NCI-H748 (cell line): ENCODE measurements at regions not wholly inside any gene's neighbourhood (a gene's known extent, or its start where the extent isn't known, plus 50 kb on each side); places are given as distances from the start of the nearest gene placed in this dataset.

Experiments used
- DNase-seq: peaks from one replicate; lab custom pipeline; 2025; ENCODE audit not compliant: unreplicated experiment; lab: John Stamatoyannopoulos, UW

DNA sequence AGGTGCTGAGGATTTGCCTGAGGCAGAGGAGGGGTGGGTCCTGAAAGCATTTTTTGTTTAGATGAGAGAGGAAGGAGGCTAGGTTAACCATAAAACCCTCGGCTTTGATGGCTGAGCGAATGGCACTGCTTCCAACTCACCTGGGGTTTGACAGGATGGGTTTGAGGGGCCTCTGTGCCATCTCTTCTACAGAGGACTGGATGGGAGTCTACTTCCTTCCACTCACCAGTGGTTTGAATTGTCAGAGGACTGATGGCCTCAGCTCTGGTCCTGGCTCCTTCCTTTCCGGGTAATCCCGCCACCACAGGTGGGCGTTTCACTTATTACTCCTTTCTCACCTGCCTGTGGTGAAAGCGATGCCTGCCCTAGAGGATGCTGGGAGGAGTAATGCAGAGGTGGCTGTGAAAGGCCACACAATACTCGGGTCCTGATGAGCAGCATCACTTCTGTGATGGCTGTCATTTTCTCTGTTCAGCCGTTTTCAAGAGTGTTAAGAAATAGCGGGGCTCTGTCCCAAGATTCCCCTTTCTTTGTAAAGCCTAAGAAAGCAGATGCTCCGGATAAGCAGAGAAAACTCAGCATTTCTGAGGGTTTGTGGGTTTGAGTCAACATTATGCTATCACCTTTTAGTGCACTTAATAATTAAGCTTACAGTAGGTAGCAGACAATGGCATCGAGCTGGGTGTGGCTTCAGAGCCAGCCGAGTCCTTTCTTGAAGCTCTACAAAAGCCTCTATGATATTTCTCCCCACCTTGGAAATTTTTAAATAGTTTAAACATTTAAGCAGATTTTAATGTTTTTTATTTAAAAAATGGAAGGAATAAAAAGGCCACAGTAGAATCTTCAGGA lies 220.7 kb downstream of the HLX start:
- no peak for DNase-seq

DNA sequence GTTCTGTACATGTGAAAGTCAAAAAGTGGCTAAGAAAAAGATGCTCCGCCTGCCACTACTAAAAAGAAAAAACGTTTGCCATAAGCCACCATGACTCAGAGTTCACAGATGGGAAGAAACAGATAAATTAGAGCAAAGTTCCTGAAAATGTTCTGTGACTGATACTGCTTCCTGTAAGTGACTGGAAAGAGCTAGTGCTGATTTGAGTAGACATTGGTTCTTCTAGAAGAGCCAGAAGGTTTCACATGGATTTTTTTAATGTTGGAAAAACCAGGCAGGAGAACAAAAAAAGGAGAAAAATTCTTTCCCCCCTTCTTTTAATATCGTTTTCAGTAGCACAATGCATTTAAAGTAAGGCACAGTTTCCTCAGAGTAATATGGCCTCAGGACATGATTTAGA lies 221.4 kb downstream of the HLX start:
- DNase-seq: no peak

DNA sequence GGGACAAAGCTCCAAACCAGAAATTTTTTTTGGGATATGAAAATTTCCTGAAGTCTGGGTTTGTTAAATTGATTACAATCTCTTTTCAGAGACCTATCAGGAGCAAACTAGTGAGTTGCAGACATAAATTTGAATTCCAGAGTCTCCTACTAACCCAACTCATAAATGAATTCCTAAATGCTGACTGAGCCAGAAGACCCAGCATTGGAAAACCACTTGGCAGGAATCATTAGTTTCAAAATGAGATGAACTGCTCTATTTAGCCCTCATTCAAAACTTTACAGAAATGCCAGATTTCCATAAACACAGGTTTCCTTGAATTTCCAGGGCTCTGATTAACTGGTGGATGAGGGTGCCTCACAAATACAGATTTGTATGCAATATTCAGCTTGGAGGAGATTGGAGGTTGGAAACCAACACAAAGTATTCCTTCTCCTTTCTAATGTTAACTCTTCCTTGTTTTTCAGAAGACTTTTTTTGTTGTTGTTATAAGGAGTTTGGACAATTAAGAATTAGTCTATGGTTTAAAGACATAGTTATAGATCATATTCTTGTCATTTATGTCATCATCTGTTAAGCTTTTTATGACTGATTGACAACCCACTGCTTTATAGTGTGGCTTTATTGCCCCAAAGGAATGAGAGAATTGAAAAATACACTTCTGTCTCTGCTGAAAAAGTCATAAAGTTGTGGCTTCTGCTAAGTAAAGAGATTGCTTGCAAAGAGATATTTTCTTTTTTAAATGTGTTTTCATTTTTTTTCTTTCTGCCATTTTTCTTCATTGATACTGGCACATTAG lies 222.8 kb downstream of the HLX start:
- no peak for DNase-seq

DNA sequence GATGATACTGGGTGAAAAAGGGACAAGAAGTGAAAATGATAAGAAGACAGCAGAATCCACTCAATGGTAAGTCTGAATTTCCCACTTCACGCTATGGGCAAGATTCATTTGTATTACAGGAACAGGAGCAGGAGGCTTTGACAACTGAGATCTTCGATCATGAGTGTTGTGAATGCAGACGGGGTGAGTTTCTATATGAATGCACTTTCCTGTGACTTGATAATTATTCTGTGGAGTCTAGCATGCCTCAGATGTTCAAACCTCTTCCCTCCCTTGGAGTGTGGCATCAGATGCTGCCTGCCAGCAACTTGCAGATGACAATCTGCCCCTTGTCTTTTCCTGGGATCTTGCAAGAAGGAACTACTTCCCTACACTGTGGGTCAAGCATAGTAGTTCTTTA lies 225.4 kb downstream of the HLX start:
- no peak for DNase-seq

DNA sequence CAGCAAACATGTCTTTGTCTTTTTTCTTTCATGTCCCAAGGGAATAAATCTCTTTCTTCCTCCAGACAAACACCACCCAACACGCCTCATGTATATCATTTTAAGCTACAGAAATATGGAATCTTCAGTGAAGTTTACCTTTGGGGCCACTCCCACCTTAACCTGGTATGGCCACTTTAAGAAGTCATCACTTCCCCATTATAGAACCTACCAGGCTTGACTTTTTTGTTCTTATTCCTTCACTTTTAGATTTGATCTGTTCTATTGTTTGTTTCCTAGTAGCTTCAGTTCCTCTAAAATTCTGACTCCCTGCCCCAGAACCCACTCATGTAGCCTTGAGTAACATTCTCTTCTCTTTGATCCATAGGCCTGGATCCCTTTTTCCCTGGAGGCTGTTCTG lies 226.3 kb downstream of the HLX start:
- DNase-seq: no peak

DNA sequence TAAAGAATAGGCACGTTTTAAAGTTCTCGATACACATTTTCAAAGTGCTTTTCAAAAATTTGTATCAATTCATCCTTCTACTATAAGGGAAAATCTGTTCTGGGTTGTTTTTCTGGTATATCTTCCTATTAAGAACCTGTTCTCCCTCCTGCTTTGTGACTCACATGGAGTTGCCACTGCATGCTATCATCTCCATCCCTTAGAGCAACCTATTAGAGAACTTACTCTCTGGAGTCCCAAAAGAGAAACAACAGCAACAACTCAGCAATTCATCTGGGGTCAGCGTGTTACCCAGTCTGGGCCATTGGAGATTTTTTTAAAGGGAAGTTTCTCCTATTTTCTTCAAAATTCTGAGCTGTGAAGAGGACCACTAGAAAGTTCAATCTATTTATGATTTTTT lies 227.4 kb downstream of the HLX start:
- DNase-seq: no peak

DNA sequence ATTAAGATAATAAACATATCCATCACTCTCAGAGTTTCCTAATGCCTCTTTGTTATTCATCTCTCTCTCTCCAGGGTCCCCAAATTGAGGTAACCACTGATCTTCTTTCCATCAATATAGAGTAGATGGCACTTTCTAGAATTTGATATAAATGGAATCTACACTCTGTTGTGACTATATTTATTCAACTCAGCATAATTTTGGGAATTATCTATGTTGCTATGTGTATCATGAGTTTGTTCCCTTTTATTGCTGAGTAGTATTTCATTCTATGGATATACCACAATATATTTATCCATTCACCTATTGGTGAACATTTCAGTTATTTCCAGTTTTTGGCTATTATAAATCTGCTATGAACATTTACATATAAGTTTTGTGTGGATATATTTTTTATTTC lies 230.7 kb downstream of the HLX start:
- DNase-seq: no peak

DNA sequence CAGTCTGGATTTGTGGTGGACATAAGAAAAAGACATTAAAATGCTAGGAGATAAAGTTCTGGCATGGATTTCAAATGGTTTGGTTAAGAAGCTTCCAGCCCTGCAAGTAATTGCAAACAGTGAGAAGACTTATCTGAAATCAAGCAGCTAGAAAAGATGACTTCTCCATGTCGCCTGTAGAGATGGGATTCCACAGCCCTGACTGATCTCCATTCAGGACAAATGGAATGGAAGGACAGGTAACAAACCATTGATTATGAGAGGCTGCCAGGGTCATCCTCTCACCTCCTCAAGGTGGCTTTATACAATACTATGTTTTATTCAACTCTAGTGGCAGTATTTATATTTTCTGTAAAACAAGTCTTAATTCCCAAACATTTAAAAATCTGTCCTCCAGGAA lies 237.9 kb downstream of the HLX start:
- DNase-seq: no peak

DNA sequence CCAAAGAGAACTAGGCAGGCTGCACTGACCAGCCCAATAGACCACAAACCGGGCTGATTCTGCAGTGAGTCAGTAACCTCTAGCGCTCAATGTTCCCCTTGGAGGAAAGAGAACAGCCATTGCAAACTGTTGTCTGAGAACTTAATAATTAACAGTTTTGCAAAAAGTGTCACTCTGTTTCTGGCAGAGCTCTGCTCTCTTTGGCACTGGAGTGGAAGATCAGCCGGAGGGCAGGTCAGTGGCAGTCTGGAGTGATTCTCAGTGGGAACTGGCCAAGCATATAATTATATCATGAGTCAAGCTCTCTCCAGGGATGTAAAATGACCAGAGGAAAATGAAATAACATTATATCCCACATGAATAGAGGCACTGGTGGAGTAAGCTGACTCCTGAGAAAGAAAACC lies 238.3 kb downstream of the HLX start:
- no peak for DNase-seq

DNA sequence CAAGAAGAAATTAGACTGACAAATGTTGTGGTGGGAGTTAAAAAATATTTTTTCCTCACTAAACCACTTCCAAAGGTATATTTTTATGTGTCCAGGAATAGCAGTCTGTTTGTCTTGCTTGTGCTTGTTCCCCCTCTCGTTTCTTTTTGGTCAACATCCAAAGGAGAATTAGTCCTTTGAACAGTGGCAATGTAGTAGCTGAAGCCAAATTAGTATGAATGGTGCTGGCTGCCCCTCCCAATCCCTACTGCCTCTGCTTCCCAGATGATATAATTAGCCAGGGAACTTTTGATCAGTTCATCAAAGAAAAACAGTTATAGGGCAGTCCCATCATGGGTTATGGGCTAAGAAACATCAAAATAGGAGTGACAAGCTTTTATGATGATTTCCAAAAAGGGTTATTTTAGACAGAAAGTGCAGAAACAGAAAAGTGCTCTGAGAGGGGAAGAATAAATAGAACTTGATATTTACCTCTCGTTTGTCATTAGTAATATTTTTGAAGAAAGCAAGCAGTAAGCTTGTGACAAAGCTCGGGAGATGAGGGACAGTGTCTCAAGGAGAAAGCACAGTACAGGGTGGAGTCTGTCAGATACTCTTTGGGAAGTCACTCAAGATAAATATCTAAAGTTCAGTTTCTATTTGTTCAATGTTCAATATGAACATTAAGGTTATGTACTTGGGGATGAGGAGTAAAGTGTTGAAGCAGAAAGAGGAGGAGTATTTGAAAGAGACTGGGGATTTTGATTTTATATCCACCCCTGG lies 239.1 kb downstream of the HLX start:
- DNase-seq: no peak

DNA sequence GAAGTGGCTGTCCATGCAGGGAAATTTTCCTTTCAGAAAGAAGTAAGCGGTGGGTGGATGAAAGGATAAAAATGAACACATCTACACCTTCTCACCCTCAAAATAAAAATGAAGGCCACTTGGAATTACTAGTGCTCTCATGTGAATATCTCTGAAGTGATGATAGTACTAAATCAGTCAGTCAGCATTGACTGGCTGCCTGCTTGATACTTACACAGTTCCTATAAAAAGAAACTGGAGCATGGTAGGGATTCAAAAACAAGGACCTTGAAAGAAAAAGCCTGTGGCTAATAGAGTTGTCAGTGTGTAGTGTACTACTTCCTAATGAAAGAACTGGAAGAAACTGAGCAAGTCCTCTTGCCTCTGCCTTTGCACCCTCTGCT lies 239.7 kb downstream of the HLX start:
- DNase-seq: no peak

DNA sequence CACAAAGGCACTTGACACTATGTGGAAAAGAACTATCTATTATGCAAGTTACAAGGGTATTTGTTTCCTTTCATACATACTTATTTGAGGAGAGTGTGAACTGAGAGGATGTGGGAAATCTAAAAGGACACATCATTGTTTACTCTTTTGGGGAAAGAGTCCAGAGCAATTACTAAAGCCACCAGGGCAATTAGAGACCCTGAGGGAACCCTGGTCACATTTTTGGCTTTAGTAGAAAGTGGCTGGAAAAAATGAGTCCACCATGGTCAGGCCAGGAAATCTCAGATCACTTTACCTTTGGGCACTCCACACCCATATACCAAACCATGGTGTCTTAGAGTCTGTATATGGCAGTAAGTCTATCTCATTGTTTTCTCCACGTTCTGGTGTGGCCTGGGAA lies 243.3 kb downstream of the HLX start:
- DNase-seq: no peak

DNA sequence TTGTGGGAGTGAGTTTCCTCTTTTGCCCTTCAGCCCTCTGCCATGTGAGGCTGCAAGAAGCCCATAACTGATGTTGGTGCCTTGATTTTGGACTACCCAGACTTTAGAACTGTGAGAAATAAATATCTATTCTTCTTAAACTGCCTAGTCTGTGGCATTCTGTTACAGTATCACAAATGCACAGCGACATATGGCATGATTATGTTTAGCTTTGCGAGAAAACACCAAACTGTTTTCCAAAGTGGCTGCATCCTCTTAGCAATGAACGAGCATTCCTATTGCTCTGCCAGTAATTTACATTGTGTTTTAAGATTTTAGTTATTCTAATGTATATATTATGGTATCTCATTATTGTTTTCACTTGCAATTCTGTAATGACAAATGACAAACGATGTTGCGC lies 246.7 kb downstream of the HLX start:
- DNase-seq: no peak

DNA sequence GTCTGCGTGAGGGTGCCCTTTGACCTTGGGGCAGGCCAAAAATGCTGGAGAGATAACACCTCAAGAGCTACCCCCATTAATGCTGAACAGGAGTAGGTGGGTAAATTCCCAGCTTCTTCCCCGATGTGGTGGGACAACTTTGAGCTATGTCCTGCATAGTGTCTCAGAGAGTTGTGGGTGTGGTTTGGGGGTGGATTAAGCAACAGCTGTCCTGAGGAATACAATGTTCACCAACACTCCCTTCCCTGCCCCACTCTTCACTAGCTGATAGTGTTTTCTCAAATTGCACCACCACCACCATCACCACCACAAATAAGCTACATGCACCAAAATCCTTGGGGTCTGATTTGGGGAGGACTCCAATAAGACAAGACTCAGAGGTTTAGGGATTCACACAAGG lies 258.4 kb downstream of the HLX start:
- DNase-seq: no peak

DNA sequence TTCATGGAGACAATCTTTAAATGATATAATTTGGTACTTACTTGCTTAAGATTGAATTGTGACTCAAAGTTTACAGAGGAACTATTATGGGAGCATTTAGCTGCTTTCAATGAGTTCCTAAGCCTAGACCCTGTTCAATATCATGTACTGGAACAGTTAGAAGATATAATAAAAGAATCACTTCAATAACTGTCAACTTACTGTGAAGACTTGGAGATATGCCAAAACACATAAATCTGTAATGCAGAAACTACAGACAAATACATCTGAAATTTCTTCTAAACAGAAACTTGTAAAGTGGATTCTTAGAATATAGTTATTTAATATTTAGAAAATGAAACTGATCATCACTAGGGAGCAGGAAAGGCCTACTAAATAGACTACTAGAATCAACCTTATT lies 259.3 kb downstream of the HLX start:
- no peak for DNase-seq

DNA sequence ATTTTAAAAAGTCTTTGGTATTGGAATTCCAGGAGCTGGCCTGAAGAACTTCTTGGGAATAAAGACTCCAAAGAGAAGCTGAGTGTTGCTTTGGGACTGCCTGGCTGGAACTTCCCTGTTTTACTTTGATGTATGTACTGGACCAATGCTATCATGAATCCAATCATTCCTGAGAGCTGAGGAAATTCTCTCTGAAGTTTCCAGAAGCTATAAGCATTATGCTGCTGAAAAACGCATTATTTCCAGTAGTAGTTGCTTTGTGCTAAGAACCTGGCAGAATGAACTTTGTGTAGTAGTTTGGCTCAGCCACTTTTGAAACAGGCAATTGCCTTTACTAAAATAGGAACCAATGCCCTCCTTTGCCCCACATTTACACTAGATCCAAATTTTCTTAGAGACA lies 260.7 kb downstream of the HLX start:
- no peak for DNase-seq

DNA sequence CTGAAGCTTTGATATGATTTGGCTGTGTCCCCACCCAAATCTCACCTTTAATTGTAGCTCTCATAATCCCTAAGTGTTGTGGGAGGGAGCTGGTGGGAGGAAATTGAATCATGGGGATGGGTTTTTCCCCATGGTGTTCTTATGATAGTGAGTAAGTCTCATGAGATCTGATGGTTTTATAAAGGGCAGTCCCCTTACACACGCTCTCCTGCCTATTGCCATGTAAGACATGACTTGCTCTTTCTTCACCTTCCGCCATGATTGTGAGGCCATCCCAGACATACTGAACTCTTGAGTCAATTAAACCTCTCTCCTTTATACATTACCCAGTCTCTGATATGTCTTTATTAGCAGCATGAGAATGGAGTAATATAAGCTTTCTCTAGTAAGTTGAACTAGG lies 261.9 kb downstream of the HLX start:
- no peak for DNase-seq

DNA sequence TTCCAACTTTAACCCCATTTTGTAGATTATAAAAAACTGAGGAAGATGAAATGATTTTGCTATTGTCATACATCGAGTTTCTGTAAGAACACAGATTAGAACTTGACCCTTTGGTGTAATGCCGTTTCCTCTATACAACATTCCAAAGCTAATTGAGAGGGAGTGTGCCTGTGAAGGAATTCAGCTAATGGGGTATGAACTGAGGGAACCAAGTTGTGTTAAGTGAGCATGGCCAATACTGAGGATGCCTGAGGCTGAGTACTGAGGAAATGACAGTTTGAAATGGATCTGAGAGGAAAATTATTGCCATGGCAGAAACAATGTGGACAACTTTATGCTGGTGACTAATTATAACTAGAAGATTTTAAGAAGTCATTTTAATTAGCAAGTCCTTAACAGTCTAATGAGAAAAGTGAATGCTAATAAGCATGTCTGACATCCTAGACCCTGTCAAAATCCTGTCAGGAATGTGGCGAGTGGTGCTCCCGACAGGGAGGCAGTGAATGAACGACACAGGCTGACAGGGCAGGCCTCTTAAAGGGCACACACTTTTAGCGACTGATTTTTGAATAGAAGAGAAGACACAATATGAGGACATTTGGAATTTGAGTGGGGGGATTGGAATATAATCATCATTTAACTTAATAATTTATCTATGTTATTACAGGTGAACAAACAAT lies 262.5 kb downstream of the HLX start:
- no peak for DNase-seq

DNA sequence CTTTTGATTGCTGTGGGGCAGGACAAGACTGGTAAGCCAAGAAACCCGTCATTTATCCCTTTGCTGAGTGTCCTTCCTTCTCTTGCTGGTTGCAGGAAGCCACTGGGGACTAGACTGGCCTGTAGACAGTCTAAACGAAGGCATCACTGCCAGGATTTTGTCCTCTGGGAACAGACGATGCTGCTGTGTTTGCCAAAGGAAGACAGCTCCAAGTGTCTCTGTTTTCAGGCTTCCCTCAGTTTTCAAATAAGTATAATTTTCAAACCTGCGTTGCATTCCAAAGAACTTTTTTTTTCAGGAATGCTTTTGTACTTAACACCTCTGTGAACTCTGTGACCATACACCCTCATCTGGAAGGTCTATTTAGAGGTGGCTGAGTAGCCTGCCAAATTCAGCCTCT lies 269.4 kb downstream of the HLX start:
- no peak for DNase-seq

DNA sequence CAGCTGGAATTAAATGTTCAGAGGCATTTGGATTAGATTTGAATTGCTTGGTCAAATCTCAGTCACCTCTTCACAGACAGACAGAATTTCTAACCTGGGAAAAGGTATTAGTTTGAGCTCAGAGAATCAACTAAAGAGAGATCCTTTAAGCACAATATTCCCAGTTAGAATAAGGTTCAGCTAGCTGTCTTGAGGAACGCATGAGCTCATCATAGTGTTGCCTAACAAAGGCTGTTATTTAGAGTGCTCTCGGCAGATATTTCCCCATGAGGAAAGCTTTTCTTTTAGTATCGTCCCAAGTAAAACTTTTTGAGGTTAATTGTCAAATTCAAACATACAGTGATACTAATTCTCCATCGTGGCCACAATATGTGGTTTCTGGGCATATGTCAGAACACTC lies 269.9 kb downstream of the HLX start:
- no peak for DNase-seq

DNA sequence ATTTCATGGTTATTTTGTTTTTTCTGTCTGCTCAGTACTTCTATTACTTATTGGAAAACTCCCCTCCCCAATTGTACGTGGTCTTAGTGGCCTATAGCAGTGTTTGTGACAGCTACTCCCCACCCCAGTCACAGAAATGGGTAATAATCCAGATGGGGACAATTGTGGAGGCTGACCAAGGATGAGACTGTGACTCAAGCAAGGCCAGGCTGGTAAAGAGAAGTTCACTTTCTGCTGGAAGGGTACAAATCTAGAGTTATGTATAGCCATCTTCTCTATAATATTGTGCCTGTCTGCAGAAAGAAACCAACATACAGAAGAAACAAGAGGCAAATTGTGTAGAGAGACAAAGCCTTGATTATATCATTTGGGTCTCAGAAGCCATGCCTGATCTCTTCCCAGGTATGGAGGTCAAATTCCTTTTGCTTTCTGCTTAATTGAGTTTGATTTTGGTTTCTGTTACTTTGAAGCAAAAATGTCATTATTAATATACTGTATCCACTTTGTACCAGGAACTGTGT lies 270.4 kb downstream of the HLX start:
- no peak for DNase-seq
